ENCODE measurements at regions not wholly inside any gene's neighbourhood (a gene's known extent, or its start where the extent isn't known, plus 50 kb on each side); places are given as distances from the start of the nearest gene placed in this dataset.

GRCh38 chr3:16673530-16673929 is 68.3 kb upstream of the DAZL start:
- TF ChIP-seq CTCF (conservative IDR thresholded peaks at IDR 0.05 in 1 of 2, IDR thresholded peaks at IDR 0.05 in 1 of 2; ENCODE audit: extremely low read depth in 1 of 2, insufficient read depth in 1 of 2, low read depth in 1 of 2, low read length in 2 of 2) (no peak), EZH2 (IDR thresholded peaks at IDR 0.05; ENCODE audit: borderline replicate concordance, low read length) (no peak)

Measured in mammary epithelial cell (primary cell).